SK-N-SH treated with all-trans-retinoic acid at 6 μM for 48 hours (cell line): ENCODE measurements at regions not wholly inside any gene's neighbourhood (a gene's known extent, or its start where the extent isn't known, plus 50 kb on each side); places are given as distances from the start of the nearest gene placed in this dataset.

Experiments used
- ATAC-seq: fragments of 200-7000 bp; cut with Tn5 transposase; 3 replicates; pipeline ENCODE4 v1.9.1; 2020; ENCODE audit warnings: mild to moderate bottlenecking, moderate library complexity
- ARNTL ChIP-seq: fragments of 450-650 bp; formaldehyde crosslinking; IDR thresholded peaks from 2 replicates; pipeline ENCODE4 v1.5.0; 2020; ENCODE audit warnings: low read depth, mild to moderate bottlenecking, moderate library complexity, borderline replicate concordance
- BACH2 ChIP-seq: fragments of 250-450 bp; sonication (Bioruptor Pico); IDR thresholded peaks from 2 replicates; pipeline ENCODE4 v1.9.0; 2021; ENCODE audit warnings: mild to moderate bottlenecking, borderline replicate concordance
- CSDC2 ChIP-seq: fragments of 250-450 bp; sonication (Bioruptor Pico); IDR thresholded peaks from 2 replicates; pipeline ENCODE4 v1.5.0; 2020; ENCODE audit warnings: mild to moderate bottlenecking, moderate library complexity
- ESRRG ChIP-seq: fragments of 250-450 bp; sonication (Bioruptor Pico); IDR thresholded peaks from 2 replicates; pipeline ENCODE4 v1.6.1; 2021; ENCODE audit warnings: mild to moderate bottlenecking
- ISL1 ChIP-seq: fragments of 250-450 bp; sonication (Bioruptor Pico); IDR thresholded peaks from 2 replicates; pipeline ENCODE4 v2.1.2; 2022; ENCODE audit warnings: mild to moderate bottlenecking, moderate library complexity
- OSR1 ChIP-seq: fragments of 250-450 bp; sonication (Bioruptor Pico); IDR thresholded peaks from 2 replicates; pipeline ENCODE4 v1.8.0; 2022; ENCODE audit warnings: moderate library complexity, mild to moderate bottlenecking, inconsistent platforms
- PPARA ChIP-seq: fragments of 250-450 bp; sonication (Bioruptor Pico); IDR thresholded peaks from 2 replicates; pipeline ENCODE4 v1.5.0; 2020; ENCODE audit warnings: mild to moderate bottlenecking, borderline replicate concordance
- RARB ChIP-seq: fragments of 250-450 bp; sonication (Bioruptor Pico); IDR thresholded peaks from 2 replicates; pipeline ENCODE4 v1.8.0; 2021; ENCODE audit warnings: mild to moderate bottlenecking, moderate library complexity
- SNAI2 ChIP-seq: fragments of 250-450 bp; sonication (Bioruptor Pico); IDR thresholded peaks from 2 replicates; pipeline ENCODE4 v1.5.0; 2020; ENCODE audit warnings: mild to moderate bottlenecking, moderate library complexity
- TCF4 ChIP-seq: fragments of 250-450 bp; sonication (Bioruptor Pico); IDR thresholded peaks from 2 replicates; pipeline ENCODE4 v1.8.0; 2021; ENCODE audit warnings: mild to moderate bottlenecking, moderate library complexity, borderline replicate concordance
- TOX ChIP-seq: fragments of 250-450 bp; sonication (Bioruptor Pico); IDR thresholded peaks from 2 replicates; pipeline ENCODE4 v1.8.0; 2021; ENCODE audit warnings: mild to moderate bottlenecking, moderate library complexity, borderline replicate concordance
- ZC3H10 ChIP-seq: fragments of 250-450 bp; sonication (Bioruptor Pico); IDR thresholded peaks from 2 replicates; pipeline ENCODE4 v1.5.1; 2021; ENCODE audit warnings: mild to moderate bottlenecking, moderate library complexity
- ZFP3 ChIP-seq: fragments of 250-450 bp; sonication (Bioruptor Pico); IDR thresholded peaks from 2 replicates; pipeline ENCODE4 v1.5.0; 2020; ENCODE audit warnings: mild to moderate bottlenecking, moderate library complexity
- ZFP30 ChIP-seq: fragments of 450-650 bp; formaldehyde crosslinking; IDR thresholded peaks from 2 replicates; pipeline ENCODE4 v1.5.0; 2022; ENCODE audit warnings: mild to moderate bottlenecking, moderate library complexity
- ZNF565 ChIP-seq: fragments of 450-650 bp; formaldehyde crosslinking; conservative IDR thresholded peaks from 2 replicates; pipeline ENCODE4 v1.5.0; 2020; ENCODE audit warnings: low read depth, mild to moderate bottlenecking, moderate library complexity
- ZNF70 ChIP-seq: fragments of 450-650 bp; formaldehyde crosslinking; IDR thresholded peaks from 2 replicates; pipeline ENCODE4 v1.5.0; 2020; ENCODE audit warnings: mild to moderate bottlenecking, moderate library complexity
- ZNF8 ChIP-seq: fragments of 450-650 bp; formaldehyde crosslinking; IDR thresholded peaks from 2 replicates; pipeline ENCODE4 v1.5.0; 2020; ENCODE audit warnings: mild to moderate bottlenecking, moderate library complexity
- TF ChIP-seq, protein P1 (sequence below): fragments of 250-450 bp; sonication (Bioruptor Pico); IDR thresholded peaks from 2 replicates; pipeline ENCODE4 v1.5.1; 2021; ENCODE audit warnings: mild to moderate bottlenecking, moderate library complexity
- TF ChIP-seq, protein P2 (sequence below): fragments of 250-450 bp; sonication (Bioruptor Pico); IDR thresholded peaks from 2 replicates; pipeline ENCODE4 v1.8.0; 2021; ENCODE audit warnings: low read depth, mild to moderate bottlenecking, moderate library complexity, borderline replicate concordance
- TF ChIP-seq, protein P3 (sequence below): fragments of 250-450 bp; sonication (Bioruptor Pico); IDR thresholded peaks from 2 replicates; pipeline ENCODE4 v1.5.1; 2020; ENCODE audit warnings: low read depth, mild to moderate bottlenecking, moderate library complexity
- TF ChIP-seq, protein P4 (sequence below): fragments of 250-450 bp; sonication (Bioruptor Pico); IDR thresholded peaks from 2 replicates; pipeline ENCODE4 v1.5.0; 2020; ENCODE audit warnings: mild to moderate bottlenecking, moderate library complexity

DNA sequence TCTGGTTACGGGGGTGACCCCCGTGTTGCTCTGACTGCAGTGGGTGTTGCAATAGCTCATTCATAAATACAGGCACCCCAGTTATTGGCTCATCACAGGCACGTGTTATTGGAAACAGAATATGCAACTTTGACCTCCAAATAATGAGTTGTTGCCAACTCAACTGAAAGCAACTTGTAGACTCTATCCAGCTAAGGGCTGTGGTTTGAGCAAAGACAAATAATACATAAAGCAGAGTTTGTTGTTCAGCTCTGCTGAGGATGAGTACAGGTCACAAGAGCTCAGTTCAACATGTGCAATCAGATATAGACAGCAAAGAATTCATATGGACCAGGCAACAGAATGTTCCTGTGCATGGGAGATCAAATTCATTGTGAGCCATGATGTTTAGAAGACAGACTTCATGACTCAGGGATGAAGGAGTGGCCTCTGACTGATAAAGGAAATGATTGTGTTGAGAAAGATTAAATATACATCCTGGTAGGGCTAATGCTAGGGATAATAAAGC, 87.6 kb upstream of the LRIG1 start:
- ATAC-seq = no peak
- TF ChIP-seq ISL1 (CRISPR knock-in tag) = no peak
- TF ChIP-seq, protein P1, sequence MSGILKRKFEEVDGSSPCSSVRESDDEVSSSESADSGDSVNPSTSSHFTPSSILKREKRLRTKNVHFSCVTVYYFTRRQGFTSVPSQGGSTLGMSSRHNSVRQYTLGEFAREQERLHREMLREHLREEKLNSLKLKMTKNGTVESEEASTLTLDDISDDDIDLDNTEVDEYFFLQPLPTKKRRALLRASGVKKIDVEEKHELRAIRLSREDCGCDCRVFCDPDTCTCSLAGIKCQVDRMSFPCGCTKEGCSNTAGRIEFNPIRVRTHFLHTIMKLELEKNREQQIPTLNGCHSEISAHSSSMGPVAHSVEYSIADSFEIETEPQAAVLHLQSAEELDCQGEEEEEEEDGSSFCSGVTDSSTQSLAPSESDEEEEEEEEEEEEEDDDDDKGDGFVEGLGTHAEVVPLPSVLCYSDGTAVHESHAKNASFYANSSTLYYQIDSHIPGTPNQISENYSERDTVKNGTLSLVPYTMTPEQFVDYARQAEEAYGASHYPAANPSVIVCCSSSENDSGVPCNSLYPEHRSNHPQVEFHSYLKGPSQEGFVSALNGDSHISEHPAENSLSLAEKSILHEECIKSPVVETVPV (CRISPR knock-in tag) = no peak
- TF ChIP-seq, protein P2, sequence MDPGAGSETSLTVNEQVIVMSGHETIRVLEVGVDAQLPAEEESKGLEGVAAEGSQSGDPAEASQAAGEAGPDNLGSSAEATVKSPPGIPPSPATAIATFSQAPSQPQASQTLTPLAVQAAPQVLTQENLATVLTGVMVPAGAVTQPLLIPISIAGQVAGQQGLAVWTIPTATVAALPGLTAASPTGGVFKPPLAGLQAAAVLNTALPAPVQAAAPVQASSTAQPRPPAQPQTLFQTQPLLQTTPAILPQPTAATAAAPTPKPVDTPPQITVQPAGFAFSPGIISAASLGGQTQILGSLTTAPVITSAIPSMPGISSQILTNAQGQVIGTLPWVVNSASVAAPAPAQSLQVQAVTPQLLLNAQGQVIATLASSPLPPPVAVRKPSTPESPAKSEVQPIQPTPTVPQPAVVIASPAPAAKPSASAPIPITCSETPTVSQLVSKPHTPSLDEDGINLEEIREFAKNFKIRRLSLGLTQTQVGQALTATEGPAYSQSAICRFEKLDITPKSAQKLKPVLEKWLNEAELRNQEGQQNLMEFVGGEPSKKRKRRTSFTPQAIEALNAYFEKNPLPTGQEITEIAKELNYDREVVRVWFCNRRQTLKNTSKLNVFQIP = no peak
- no peak for TF ChIP-seq SNAI2 (CRISPR knock-in tag)
- TF ChIP-seq, protein P3, sequence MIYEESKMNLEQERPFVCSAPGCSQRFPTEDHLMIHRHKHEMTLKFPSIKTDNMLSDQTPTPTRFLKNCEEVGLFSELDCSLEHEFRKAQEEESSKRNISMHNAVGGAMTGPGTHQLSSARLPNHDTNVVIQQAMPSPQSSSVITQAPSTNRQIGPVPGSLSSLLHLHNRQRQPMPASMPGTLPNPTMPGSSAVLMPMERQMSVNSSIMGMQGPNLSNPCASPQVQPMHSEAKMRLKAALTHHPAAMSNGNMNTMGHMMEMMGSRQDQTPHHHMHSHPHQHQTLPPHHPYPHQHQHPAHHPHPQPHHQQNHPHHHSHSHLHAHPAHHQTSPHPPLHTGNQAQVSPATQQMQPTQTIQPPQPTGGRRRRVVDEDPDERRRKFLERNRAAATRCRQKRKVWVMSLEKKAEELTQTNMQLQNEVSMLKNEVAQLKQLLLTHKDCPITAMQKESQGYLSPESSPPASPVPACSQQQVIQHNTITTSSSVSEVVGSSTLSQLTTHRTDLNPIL (CRISPR knock-in tag) = no peak
- TF ChIP-seq OSR1 = no peak
- TF ChIP-seq ZNF565 = no peak
- TF ChIP-seq ZC3H10 (CRISPR knock-in tag) = no peak
- no peak for TF ChIP-seq RARB (CRISPR knock-in tag)
- no peak for TF ChIP-seq CSDC2 (CRISPR knock-in tag)
- TF ChIP-seq BACH2 (CRISPR knock-in tag) = no peak

DNA sequence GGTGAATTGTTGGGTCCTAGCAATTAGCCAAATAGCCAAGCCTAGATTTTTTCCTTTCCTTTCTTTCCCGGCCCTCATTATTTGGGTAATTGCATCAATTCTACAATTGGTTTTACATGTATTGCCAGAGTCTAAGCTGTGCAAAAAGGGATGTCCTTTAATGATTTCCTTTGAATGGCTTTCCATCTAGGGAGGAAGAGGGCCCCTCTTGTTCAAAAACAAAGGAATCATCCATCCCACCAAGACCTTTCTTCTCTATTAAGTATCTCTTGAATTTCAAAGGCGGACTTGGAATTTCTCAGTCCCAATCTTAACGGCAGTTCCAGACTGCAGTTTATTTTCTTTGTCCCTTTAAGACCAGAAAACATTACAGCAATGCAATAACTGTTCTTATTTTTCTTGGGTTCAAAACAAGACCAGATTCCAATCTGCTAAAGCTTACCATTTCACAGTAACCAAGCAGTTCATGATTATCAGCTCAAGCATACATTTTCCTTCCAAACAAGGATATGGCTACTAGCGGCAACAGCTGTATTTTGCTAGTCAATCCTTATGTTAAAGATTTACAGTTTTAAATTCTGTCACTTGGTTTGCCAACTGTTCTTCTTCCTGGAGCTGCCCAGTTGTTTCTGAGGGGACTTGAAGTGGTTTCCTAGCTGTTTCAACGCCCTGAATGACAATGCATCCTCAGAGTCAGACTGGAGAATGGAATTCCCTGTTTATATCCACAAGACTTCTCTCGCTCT, 91.4 kb upstream of the LRIG1 start:
- TF ChIP-seq ZFP30 (CRISPR knock-in tag) = no peak
- no peak for TF ChIP-seq SNAI2 (CRISPR knock-in tag)
- TF ChIP-seq, protein P2 = no peak
- TF ChIP-seq BACH2 (CRISPR knock-in tag) = no peak
- no peak for TF ChIP-seq ZFP3 (CRISPR knock-in tag)
- TF ChIP-seq ZC3H10 (CRISPR knock-in tag) = no peak
- TF ChIP-seq OSR1 = no peak
- TF ChIP-seq ZNF565 = no peak
- TF ChIP-seq ZNF8 (CRISPR knock-in tag) = no peak
- TF ChIP-seq ZNF70 (CRISPR knock-in tag) = no peak
- ATAC-seq = no peak

DNA sequence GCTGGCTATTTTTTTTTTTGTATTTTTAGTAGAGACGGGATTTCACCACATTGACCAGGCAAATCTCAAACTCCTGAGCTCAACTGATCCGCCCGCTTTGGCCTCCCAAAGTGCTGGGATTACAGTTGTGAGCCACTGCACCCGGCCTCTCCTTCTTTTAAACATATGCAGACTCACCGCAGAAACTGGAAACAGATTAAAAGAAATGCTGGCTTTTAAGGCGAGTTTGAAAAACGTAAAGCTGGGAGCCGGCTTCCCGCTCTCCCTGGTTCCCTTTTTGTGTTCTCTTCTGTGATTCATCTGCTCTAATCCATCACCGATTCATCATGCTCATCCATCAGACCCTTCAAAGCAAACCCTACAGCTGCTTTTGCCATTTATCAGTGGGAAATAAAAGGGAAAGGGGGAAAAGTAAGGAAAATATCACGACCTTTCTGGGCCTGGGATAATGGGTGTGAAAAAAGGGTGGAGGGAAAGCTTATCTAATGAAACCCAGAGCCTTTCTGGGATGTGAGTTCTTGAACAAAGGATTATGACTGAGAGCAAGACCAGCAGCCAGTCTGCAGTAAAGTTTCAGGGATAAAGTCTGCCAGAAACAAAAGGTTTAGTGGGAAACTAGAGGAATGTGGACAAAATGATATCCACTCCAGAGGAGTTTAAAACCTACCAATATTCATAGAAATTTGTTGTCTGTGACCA, 92.3 kb upstream of the LRIG1 start:
- no peak for ATAC-seq
- TF ChIP-seq ARNTL (CRISPR knock-in tag) (no peak), ESRRG (no peak), TOX (CRISPR knock-in tag) (no peak), CSDC2 (CRISPR knock-in tag) (no peak), ZNF70 (CRISPR knock-in tag) (no peak), ISL1 (CRISPR knock-in tag) (no peak), ZFP30 (CRISPR knock-in tag) (no peak), TCF4 (CRISPR knock-in tag) (no peak), ZC3H10 (CRISPR knock-in tag) (no peak), ZNF565 (no peak), PPARA (no peak), SNAI2 (CRISPR knock-in tag) (no peak), OSR1 (no peak)
- TF ChIP-seq, protein P3 (CRISPR knock-in tag) = no peak
- TF ChIP-seq, protein P2 = no peak
- TF ChIP-seq, protein P1 (CRISPR knock-in tag) = no peak
- TF ChIP-seq, protein P4, sequence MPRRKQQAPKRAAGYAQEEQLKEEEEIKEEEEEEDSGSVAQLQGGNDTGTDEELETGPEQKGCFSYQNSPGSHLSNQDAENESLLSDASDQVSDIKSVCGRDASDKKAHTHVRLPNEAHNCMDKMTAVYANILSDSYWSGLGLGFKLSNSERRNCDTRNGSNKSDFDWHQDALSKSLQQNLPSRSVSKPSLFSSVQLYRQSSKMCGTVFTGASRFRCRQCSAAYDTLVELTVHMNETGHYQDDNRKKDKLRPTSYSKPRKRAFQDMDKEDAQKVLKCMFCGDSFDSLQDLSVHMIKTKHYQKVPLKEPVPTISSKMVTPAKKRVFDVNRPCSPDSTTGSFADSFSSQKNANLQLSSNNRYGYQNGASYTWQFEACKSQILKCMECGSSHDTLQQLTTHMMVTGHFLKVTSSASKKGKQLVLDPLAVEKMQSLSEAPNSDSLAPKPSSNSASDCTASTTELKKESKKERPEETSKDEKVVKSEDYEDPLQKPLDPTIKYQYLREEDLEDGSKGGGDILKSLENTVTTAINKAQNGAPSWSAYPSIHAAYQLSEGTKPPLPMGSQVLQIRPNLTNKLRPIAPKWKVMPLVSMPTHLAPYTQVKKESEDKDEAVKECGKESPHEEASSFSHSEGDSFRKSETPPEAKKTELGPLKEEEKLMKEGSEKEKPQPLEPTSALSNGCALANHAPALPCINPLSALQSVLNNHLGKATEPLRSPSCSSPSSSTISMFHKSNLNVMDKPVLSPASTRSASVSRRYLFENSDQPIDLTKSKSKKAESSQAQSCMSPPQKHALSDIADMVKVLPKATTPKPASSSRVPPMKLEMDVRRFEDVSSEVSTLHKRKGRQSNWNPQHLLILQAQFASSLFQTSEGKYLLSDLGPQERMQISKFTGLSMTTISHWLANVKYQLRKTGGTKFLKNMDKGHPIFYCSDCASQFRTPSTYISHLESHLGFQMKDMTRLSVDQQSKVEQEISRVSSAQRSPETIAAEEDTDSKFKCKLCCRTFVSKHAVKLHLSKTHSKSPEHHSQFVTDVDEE (CRISPR knock-in tag) = no peak
